ENCODE measurements at regions not wholly inside any gene's neighbourhood (a gene's known extent, or its start where the extent isn't known, plus 50 kb on each side); places are given as distances from the start of the nearest gene placed in this dataset.

GRCh38 chr9:15021146-15021545, 110.9 kb upstream of the FREM1 start:
- no peak for TF ChIP-seq CTCF (conservative IDR thresholded peaks at IDR 0.05; ENCODE audit: low read depth in 2 of 2)
- no peak for TF ChIP-seq POLR2AphosphoS5 (IDR thresholded peaks at IDR 0.05; ENCODE audit: low read depth)
- no peak for TF ChIP-seq REST (IDR thresholded peaks at IDR 0.05; ENCODE audit: unreplicated experiment)
- no peak for TF ChIP-seq EZH2phosphoT487 (IDR thresholded peaks at IDR 0.05; ENCODE audit: unreplicated experiment)
- TF ChIP-seq EZH2 (IDR thresholded peaks at IDR 0.05; ENCODE audit: low read depth, unreplicated experiment) = no peak

All from GM23338 (cell line).